OCI-M1 (cell line): ENCODE measurements at regions not wholly inside any gene's neighbourhood (a gene's known extent, or its start where the extent isn't known, plus 50 kb on each side); places are given as distances from the start of the nearest gene placed in this dataset.
"Not testable (repeated sequence)": the region's sequence is repeated elsewhere in the genome, so short reads cannot be mapped to it uniquely, and the experiment has no call there.

Source experiments
- DNase-seq: peaks from one replicate; lab custom pipeline; 2025; lab: John Stamatoyannopoulos, UW

DNA sequence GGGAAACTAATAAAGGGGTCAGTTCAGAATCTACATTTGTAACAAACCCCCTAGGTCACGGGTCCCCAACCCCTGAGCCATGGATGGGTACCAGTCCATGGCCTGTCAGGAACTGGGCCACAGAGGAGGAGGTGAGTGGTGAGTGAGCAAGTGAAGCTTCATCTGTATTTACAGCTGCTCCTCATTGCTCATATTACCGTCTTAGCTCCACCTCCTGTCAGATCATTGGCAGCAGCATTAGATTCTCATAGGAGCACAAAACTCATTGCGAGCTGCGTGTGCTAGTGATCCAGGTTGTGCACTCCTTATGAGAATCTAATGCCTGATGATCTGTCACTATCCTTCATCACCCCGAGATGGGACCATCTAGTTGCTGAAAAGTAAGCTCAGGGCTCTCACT, 88.4 kb upstream of the MPP7 start:
- DNase-seq, result no peak

DNA sequence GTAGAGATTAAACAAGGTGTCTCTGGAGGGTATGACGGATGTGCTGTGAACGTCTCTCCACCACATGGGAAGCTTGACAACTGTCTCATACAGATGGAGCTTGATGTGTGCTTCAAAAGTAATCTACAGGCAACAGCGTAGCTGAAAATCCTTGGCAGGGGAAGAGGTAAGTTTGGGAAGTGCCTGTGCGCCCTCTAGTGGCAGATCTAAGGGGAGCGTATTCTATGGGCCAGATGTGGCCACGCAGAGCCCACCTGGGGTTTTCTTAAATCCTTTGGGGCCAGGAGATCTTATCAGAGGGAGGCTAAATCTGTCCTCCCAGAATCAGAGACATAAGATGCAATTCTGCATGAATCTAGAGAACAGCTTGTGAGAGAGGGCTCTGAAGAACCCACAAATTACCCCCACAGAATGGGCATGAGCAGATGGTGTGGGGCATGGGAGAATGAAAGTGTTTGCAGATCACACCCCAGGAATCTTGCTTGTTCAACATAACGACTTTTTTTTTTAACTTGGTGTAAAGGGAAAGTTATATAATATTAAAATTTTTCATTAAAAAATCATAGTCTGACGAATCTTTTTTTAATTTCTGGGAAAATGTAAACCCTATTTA, 91.2 kb upstream of the MPP7 start:
- peak; percentile 81 for DNase-seq

DNA sequence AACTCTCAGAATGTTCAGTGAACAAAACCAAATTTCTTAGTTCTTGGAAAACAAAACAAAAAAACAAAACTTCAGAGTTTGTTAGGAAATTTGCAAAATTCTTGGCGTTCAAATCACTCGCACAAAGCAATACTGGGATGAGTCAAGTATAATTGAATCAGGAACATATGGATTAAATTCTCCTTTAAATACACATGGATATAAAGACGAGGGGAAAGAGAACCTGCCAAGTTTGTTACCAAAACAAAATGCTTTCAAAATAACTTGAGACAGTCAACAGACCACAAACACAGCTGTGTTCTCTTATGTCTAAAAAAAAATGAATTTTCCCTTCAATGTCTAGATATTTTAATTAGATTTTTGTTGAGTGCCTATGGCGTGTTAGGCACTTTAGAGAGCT, 93.5 kb upstream of the MPP7 start:
- no peak for DNase-seq

DNA sequence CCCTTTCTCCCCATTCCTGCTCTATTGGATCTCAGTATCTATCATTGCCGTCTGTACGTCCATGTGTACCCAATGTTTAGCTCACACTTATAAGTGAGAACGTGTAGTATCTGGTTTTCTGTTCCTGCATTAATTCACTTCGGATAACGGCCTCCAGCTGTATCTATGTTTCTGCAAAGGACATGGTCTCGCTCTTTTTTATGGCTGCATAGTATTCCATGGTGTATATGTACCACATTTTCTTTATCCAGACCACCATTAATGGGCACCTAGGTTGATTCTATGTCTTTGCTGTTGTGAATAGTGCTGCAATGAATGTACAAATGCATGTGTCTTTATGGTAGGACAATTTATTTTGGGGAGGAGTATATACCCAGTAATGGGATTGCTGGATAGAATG, 94.4 kb upstream of the MPP7 start:
- no peak for DNase-seq

DNA sequence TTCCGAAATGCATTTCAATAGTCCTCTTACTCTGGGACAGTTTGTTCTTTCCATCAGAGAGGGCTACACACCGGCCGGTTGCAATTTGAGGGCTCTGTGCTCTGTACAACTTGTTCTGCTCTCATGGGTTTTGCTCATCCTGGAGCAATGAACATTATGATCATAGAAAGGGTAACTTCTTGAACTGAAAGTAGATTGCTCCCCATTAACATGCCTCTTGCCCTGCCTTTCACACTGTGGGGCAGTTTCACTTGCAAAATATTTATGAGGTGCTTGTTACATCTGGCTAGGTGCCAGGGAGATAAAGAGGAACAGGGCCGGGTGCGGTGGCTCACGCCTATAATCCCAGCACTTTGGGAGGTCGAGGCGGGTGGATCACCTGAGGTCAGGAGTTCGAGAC, 97.3 kb upstream of the MPP7 start:
- DNase-seq, result no peak

DNA sequence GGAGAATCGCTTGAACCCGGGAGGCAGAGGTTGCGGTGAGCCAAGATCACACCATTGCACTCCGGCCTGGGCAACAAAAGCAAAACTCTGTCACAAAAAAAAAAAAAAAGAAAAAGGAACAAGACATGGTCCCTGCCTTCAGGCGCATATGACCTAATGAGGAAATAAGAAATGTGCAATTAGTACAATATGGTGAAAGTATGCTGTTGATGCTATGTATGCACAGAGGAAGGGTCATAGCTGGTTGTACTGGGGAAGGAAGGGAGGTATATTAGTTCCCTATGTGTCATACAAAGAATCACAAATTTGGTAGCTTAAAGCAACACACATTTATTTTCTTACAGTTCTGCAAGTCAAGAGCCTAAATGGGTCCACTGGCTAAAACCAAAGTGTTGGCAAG, 97.8 kb upstream of the MPP7 start:
- DNase-seq, result no peak

DNA sequence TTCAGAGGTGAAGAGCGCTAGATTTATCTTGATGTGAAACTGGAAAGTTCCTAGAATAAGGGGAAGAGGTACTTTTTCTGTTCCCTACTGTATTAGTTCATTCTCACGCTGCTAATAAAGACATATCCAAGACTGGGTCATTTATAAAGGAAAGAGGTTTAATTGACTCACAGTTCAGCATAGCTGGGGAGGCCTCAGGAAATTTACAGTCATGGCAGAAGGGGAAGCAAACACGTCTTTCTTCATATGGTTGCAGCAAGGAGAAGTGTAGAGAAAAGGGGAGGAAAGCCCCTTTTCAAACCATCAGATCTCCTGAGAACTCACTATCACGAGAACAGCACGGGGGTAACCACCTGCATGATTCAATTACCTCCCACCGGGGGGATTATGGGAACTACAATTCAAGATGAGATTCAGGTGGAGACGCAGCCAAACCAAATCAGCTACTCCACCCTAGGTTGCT, 99.8 kb upstream of the MPP7 start:
- not testable (repeated sequence) for DNase-seq

DNA sequence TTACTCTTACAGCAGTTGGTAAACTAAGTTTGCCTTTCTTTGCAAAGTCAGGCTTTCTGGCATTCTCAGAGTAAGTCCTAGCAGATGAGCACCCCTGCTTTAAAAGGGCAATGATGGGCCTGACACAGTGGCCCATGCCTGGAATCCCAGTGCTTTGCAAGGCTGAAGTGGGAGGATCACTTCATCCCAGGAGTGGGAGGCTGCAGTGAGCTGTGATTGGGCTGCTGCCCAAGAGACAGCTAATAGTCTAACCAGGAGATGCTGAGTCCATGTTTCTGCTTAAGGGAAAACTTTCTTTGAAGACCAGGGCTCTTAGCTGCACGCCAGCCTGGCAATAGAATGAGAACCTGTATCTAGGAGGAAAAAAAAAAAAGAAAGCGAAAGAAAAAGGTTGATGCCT, 100.2 kb upstream of the MPP7 start:
- DNase-seq, result no peak

DNA sequence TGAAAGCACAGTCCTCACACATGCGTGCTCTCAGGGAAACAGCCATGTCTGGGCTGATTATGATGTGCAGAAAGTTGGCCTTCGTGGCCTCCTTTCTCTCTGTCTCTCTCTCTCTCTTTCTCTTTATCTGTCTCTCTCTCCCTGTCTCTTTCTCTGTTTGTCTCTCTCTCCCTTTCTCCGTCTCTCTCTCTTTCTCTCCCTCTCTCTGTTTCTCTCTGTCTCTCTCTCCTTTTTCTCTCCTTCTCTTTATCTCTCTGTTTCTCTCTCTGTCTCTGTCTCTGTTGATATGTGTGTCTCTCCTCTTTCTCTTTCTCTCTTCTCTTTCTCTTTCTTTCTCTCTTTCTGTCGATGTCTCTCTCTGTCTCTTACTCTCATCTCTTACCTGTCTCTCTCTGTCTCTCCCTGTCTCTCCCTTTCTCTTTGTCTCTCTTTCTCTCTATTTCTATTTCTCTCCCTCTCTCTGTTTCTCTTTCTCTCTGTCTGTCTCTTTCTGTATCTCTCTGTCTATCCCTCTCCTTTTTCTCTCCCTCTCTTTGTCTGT, 105.4 kb upstream of the MPP7 start:
- DNase-seq, result no peak

DNA sequence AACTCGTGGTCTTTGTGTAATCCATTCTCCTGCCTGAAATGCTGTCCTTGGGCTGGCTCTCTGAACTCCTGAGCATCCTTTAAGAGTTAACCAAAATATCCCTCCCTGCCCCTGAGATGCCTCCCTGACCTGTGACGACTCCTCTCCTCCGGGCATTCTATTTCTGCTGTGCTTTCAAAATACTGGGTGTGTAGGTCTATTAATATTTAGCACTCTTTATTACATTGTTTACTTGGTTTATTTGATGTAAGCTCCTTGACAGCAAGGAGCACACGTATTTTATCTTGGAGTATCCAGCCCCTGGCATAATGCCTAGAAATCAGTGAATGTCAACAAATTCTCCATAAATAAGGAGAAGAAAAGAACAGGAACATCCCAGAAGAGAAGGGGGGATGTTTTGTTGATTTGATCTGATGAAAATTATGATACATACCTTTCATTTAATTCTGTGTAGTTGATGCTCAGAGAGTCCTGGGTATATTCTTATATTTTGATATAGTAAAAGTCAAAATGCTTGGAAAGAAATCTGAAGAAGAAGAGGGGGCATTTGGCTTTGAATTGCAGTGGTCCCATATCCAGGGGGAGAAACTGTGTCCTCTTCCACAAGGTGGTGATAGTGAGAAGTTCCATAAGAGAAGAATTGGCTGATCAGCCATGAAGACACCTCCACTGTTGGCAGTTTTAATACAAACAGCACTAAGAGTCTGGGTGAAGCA, 107.7 kb upstream of the MPP7 start:
- peak; percentile 12 for DNase-seq

DNA sequence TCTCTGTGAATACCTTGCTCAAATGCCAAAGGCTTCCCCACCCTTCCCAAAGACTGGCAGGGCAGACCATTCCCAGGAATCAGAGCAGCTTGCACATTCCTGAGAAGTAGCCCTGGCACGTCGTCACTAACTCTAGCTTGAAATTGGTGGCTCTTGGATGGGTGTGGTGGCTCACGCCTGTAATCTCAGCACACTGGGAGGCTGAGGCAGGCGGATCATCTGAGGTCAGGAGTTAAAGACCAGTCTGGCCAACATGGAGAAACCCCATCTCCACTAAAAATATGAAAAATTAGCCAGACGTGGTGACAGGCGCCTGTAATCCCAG, 108.2 kb upstream of the MPP7 start:
- no peak for DNase-seq

DNA sequence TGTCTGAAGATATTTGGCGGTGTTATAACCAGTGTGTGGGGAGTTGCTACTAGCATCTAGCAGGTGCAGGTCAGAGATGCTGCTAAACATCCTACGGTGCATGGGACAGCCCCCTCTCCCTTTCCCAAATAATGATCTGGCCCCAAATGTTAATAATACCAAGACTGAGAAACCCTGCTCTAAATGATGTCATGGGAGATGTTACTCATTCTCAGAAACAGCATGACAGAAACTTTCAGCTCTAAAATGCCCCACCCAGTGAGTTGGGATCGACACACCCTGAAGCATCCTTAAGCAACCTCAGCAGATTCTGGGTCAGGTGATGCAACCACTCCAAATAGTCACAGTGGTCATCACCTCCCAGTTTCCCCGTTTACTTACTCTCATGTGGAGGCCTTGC, 108.8 kb upstream of the MPP7 start:
- DNase-seq, result no peak

DNA sequence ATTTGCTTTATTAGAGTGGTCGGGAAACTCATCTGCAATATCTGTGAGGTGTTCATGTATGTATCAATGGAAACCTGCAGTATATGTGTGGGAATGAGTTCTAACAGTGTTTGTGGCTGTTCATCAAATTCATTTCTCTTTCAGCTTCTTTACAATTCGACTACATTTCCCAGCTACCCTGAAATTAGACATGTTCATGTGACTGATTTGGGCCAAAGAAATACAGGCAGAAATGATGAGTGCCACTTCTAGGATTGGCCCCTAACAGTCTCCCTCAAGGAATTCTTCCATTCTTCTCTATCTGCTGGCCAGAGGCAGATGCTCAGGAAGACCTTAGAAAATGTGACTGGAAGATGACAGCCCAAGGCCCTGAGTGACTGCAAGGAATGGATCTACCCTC, 114.8 kb upstream of the WAC start:
- no peak for DNase-seq

DNA sequence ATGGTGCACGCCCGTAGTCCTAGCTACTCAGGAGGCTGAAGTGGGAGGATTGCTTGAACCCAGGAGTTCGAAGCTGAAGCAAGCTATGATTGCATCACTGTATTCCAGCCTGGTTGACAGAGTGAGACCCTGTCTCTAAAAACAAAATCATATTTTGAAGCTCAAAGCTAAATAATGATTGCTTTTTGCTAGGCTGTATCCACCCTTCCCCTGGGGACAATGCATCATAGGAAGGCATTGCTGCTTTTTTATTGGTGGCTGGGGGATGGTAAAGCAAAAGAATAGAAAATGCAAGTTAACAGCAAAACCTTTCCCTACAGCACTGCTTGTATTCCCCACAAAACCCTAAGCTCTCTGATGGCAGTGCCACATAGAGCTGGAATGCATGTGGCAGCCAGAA, 107.5 kb upstream of the WAC start:
- DNase-seq, result no peak

DNA sequence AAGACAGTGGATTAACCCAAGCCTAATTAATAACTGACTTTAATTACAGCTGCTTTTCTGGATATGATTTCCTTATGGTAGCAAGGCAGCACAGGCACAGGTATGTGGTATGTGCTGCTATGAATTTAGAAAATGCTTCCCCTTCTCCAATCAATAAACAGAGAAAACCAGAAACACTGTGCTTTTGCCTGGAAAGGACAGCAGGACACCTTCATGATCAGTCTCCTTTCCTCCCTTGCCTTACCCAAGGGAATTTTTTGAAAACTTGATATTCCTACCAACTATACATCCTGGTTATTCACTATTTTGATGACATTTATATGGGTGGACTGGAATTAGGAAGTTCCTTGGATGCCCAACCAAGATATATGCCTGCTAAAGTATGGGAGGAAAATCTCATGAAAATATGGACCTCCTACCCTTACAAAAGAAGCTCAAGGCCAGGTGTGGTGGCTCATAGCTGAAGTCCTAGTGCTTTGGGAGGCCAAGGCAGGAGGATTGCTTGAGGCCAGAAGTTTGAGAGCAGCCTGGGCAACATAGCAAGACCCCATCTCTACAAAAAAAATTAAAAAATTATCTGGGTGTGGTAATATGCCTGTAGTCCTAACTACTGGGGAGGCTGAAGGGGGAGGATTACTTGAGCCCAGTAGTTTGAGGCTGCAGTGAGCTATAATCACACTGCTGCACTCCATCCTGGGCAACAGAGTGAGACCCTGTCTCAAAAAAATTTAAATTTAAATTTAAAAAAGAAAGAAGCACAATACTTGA, 106.3 kb upstream of the WAC start:
- DNase-seq, result no peak

DNA sequence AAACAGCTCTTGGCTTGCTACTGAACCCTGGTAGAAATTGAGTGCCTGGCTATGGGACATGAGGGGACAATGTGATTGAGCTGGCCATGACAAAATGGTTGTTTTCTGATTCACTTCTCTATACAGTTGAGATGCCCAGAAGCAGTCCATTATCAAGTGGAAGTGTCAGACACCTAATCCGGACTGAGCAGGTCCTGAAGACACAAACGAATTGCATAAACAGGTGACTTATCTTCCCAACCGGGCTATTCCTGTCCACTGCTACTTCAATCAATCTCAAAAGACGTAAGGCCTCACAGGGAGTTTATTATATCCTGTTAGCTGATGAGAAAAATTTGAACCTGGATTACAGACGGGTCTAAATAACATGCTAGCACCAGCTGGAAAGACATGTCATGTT, 105.5 kb upstream of the WAC start:
- DNase-seq, result no peak

DNA sequence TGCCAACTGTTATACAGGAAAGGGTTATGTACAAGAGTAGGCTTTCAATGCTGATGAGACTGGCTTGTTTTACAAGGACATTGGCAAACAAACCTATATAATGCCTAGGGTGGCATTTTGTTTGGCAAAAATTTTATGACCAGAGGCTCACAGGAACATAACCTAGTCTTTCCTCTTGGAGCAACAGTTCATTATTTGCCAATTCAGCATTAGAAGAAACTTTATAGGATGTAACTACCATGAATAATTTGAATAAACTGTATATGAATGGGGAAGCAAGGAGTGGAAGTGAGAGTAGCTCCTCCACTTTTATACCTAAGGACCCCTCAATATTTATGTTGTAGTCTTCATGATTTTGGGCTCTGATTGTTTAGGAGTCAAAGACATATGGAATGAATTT, 103.9 kb upstream of the WAC start:
- DNase-seq, result no peak

DNA sequence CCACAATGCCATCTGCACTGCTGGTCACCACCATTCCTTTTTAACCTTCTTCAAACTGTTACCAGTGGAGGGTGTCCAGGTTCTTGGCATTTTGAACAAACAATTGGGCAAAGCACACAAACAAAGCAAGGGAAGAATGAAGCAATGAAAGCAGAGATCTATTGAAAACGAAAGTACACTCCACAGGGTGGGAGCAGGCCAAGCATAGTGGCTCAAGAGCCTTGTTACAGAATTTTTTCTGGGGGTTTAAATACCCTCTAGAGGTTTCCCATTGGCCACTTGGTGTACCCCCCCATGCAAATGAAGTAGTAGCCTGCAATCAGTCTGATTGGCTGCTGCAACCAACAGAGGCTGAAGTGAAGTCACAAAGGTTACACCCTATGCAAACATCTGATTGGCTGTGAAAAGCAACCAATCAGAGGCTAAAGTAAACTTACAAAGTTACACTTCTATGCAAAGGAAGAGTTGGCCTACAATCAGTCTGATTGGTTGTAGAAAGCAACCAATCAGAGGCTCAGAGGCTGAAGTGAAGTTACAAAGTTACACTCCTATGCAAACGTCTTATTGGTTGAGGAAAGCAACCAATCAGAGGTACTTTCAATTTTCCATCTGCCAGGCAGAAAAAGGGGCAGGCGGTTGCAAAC, 103.2 kb upstream of the WAC start:
- peak; percentile 87 for DNase-seq

DNA sequence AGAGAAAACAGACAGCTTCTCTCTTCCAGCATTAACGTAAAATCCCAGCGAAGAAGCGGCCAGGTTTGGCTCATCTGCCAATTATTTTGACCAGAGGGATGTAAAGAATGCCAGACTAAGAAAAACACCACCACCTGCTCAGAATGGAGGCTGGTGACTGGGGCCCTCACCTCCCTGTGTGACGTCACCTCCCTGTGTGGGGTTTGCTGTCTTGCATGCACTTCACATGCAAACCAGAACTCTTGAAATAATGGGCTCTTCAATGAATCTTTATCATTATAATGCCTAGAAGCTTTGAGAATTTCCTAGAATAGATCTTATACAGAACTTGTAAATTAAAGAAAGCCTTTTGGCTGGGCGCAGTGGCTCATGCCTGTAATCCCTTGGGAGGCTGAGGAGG, 101.8 kb upstream of the WAC start:
- no peak for DNase-seq

DNA sequence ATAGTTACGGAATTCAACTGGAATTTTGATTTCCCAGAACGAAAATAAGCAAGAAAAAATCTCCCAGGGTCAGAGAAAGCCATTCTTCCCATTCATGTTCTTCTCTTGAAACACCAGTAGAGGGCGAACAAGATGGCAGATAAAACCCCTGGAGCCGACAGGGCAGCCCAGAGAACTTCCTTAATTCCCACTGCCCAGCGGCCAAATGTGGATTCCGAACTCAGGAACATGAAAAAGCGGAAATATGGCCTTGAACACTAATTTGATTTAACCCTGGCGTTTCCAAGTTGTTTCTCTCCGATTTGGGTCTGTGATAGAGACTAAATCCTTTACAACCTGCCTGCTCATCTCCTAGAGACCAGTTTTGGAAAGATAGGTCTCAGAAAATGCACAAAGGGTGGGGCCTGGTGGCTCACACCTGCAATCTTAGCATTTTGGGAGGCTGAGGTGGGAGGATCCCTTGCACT, 100.7 kb upstream of the WAC start:
- peak; percentile 85 for DNase-seq

DNA sequence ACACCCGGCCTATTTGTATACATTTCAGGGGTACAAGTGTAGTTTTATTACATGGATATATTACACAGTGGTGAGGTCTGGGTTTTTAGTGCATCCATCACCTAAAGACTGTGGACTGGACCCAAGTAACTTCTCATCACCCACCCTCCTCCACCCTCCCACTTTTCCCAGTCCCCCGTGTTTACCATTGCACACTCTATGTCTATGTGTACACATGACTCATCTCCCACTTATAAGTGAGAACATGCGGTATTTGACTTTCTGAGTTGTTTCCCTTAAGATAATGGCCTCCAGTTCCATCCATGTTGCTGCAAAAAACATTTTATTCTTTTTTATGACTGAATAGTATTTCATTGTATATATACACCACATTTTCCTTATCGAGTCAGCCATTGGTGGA, 98.9 kb upstream of the WAC start:
- no peak for DNase-seq

DNA sequence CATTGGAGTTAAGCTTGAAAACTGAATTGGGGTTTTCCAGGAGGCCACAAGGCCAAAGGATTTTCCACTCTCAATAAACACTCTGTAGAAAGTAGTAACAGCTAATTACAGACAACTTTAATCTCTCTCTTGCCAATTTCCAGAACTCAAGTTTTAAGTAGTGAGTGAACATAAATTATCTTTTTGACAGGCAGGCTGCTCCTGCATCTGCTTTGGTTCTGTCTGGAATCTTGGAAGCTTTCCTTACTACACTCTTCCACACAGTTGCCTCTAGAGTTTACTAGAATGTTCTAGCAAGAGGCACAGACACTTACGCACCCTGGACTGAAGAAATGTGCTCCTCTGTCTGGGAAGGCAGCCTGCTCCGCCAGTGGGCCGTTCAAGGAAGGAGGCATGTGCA, 90.5 kb upstream of the WAC start:
- no peak for DNase-seq

DNA sequence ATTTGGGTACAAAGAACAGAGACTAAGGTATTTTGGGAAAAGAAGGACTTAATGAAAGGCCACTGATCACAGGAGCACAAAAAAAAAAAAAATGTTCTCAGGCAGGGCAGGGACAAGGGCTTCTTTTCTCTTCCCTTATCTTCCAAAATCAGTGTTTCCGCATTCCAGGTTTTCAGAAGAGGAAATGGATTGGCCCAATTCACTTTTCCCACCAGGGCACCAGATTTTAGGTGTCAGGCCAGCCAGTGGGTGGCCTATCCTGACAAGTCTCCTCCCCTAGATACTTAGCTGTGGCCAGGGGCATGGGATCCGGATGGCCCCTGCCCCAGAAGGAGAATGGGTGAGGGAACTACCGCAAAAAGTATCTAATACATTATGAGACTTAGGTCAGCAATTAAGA, 88.9 kb upstream of the WAC start:
- DNase-seq, result no peak
